ENCODE measurements at regions not wholly inside any gene's neighbourhood (a gene's known extent, or its start where the extent isn't known, plus 50 kb on each side); places are given as distances from the start of the nearest gene placed in this dataset.
"Not testable (repeated sequence)": the region's sequence is repeated elsewhere in the genome, so short reads cannot be mapped to it uniquely, and the experiment has no call there.

DNA sequence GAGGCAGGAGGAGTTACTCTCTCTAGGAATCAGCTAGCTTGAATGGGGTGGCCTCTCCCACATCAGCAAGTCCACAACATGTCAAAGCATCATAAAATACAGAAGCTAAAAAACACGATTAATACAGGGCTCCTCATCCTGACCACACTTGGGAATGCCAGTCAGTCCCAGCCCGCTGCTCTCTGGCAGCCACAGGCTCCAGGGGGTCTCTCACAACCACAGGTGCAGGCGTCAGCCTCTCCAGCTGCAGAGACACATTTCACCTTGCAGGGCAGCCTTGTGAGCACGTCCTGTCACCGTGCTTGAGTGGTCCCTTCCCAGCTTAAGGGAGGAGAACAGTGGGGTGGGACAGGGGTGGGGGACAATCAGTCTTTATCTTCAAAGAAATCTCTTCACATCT is 137.4 kb upstream of the SH3BP4 start:
- intact Hi-C loops (cut with DNase I): no loop called here

DNA sequence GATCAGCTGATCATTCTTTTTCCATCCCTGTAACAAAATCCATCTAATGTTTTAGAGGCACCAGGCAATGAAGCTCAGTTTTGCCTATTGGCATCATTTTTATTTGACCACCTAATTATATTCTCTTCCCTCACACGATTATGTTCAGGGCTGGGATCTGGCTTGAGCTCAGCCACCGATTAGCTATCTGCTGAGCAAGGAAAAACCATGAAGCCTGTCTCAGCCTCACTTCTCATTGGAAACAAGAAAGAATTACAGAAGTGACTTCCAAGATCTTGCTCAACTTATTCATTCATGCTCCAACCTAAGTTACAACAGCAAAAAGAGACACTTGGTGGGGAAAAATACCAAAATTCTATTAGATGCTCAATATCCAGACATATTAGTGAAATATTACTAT is 139.0 kb upstream of the SH3BP4 start:
- DNase-seq (ENCODE audit: low spot score): no peak
- intact Hi-C loops (cut with DNase I): no loop called here

More for the DNA sequence above, 137.4 kb upstream of the SH3BP4 start:
- no peak for DNase-seq (ENCODE audit: low spot score)

GRCh38 chr2:234808907-234809306 is 142.9 kb upstream of the SH3BP4 start:
- intact Hi-C loops (cut with DNase I): no loop called here
- DNase-seq (ENCODE audit: low spot score): no peak

DNA sequence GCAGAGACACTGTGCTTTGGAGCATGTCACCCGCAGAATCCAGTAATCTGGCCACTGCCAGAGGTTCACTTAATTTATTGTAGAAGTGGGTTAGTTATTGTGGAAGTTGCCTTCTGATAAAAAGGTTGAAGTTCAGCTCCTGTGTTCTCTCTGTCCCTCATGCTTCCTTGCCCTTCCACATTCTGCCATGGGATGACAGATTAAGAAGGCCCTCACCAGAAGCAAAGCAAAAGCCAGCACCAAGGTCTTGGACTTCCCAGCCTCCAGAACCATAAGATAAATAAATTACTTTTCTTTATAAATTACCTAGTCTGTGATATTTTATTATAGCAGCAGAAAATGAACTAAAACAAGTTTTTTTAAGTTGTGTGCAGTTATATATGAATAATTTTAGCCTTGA is 145.0 kb upstream of the SH3BP4 start:
- DNase-seq (ENCODE audit: low spot score): no peak
- intact Hi-C loops (cut with DNase I): no loop called here

- intact Hi-C loops (cut with DNase I): no loop called here
- no peak for DNase-seq (ENCODE audit: low spot score)
Observed at GRCh38 chr2:234805836-234806235, 146.0 kb upstream of the SH3BP4 start.

- DNase-seq (ENCODE audit: low spot score): peak; percentile 53
- intact Hi-C loops (cut with DNase I): no loop called here
Observed at GRCh38 chr2:234804704-234805103, 147.1 kb upstream of the SH3BP4 start.

DNA sequence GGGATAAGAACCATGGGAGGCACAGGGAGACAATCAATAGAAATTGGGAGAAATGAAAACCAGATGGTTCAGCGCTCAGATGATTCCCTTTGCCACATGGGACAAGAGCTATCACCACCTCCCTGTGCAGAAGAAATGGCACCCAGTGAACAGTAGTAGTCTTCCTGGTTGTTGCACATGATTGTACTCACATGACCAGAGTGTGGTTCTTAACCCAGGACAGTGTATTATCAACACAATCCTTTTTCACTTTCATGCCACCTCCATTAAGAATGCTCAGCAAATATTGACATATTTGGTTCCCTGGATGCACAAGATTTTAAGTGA is 149.0 kb upstream of the SH3BP4 start:
- intact Hi-C loops (cut with DNase I): no loop called here
- DNase-seq (ENCODE audit: low spot score): no peak

DNA sequence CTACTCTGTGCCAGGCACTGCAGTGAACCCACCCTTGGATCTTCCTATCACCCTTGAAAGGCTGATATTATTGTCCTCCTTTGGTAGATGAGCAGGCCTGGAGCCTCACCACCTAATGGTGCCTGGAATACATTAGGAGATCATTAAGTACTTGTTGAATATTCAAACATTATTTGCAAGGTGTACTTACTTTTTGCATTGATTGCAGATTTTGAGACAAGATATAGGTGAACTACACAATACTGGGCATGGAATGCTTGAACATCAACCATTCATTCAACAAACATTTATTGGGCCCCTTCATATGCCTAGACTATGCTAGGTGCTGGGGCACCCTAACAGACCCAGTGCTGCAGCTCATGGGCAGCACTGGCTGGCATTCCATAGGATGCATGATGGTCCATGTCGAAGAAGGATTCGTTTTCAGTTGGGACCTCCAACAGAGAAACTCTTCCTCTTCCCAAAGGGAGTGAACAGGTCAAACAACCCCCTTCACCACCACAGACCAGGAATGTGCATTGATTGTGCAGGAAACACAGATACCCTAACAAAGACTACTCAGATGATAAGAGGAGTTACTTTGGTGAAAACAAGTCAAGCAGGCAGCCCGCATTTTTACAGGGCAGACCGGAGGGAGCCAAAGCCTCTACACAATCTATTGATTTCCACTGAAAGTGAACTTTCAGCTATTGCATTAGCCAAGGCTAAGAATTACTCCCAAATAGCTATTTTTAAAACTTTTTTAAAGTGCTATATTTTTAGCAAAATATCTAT is 149.6 kb upstream of the SH3BP4 start:
- intact Hi-C loops (cut with DNase I): no loop called here
- no peak for DNase-seq (ENCODE audit: low spot score)

DNA sequence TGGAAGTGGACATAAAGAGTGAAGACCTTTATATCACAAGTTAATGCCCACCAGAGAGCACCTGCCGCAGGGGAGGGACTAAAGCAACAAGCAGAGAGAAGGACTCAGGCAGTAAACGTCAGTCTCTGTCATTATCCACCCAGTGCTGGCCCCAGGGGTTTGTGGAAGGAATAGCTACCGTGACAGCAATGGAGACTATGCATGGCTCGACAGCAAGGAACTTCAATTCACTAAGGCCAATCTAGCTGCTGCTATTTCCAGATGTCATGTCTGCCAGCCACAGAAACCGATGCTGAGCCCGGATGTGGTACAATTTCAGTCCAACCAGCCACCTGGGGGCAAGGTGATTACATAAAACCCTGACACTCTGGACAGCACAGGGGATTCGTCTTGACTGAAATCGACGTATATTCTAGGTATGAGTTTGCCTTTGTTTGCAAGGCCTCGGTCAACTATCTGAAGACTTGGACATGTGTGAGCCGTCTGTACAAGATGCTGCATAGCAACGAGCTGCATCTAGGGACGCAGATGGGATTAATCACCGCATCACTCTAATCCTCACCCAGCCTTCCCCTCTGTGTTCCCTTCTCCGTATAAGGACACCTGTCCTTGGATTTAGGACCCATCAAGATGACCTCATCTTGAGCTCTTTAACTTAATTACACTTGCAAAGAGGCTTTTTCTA is 154.1 kb upstream of the SH3BP4 start:
- no peak for DNase-seq (ENCODE audit: low spot score)
- intact Hi-C loops (cut with DNase I): no loop called here

DNA sequence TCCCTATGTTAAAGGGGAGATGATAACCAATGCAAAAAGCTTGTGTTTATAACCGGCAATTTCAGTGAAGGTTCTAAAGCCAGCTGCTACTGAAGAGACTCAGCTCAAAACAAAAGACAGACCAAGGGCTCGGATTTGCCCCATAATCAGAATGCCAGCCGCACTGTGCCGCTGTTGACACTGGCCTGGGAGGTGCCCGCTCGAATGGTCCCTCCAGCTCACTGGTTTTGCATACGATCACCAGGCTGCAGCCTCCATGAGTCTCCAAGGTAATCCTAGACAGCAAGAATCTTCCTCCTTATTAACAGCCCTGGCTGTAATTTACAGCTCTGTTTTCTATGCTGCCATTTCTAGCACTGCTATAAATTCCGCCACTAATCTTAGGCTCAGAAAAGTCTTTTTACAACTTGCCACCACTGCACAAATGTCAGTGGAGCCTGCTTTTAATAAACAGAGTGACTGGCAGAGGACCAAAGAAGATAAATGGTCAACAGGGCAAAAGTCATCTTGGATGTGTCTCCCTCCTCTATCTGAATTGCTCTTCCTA is 155.7 kb upstream of the SH3BP4 start:
- DNase-seq (ENCODE audit: low spot score): no peak
- intact Hi-C loops (cut with DNase I): no loop called here

DNA sequence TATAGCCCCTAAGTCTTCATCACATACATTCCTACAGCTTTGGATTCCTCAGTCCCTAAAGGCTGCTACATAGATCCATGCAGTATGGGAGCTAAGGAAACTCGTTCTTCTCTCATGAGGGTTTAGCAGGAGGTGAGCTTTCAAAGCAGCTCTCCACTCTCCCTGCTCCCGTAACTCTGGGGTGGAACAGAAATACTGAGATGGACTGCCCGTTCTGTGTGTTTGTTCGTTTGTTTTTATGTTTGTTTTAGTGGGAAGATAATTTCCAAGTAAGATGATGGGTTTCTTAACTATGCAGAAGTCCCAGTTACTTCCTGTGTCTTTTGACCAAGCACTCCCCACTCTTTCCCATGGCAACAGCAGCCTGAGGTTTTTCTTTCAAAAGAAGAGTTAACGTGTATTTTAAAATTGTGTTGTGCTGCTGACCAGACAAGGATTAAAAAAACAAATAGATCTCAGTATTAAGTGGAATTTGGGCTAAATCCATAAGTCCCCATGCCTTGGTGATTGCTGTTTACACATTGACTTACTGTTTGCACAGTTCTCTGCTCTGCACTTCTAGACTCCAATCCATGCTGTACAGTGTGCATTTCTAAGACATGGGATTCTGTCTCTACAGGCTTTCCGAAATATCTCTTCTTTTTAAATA is 156.4 kb upstream of the SH3BP4 start:
- no peak for DNase-seq (ENCODE audit: low spot score)
- intact Hi-C loops (cut with DNase I): no loop called here

- intact Hi-C loops (cut with DNase I): no loop called here
- DNase-seq (ENCODE audit: low spot score): no peak
Observed at GRCh38 chr2:234794866-234795265, 157.0 kb upstream of the SH3BP4 start.

DNA sequence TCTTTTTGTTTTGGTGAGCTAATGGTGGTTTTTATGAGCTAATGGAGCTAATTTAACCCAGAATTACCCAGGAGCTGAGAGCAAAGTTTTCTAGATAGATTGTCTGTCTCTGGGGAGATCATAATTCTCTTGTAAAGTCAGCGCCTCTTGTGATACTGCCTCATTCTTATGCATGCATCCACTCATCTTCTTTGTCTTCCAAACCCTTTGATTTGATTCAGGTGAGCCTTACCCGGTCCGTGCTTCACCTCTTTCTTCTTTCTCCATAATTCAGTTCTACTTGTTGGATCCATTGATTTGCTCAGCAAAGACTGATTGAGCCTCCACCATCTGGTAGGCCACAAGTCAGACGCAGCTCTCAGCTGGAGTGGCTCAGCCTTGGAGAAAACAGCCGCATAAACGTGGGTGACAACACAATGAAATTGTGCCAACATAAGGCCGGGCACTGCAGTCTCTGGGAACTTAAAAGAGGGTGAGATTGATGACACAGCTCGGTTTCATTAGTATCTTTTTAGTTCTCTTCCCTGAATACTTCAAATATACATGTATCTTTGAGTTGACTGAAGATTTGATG is 158.5 kb upstream of the SH3BP4 start:
- intact Hi-C loops (cut with DNase I): no loop called here
- no peak for DNase-seq (ENCODE audit: low spot score)

- no peak for DNase-seq (ENCODE audit: low spot score)
- intact Hi-C loops (cut with DNase I): no loop called here
Observed at GRCh38 chr2:234792621-234793022, 159.2 kb upstream of the SH3BP4 start.

DNA sequence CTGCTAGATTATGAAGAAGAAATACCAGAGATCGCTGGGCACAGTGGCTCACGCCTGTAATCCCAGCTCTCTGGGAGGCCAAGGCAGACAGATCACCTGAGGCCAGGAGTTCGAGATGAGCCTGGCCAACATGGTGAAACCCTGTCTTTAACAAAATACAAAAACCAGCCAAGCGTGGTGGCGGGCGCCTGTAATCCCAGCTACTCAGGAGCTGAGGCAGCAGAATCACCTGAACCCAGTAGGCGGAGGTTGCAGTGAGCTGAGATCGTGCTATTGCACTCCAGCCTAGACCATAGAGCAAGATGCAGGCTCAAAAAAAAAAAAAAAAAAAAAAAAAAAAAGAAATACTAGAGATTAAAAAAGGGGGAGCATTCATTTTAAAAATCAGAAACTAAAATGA is 159.7 kb upstream of the SH3BP4 start:
- DNase-seq (ENCODE audit: low spot score); intact Hi-C loops (cut with DNase I): not testable (repeated sequence)

GRCh38 chr2:234790380-234790779 is 161.4 kb upstream of the SH3BP4 start:
- intact Hi-C loops (cut with DNase I): no loop called here

GRCh38 chr2:234789556-234790325 is 162.1 kb upstream of the SH3BP4 start:
- DNase-seq (ENCODE audit: low spot score): no peak
- intact Hi-C loops (cut with DNase I): no loop called here

More at GRCh38 chr2:234790380-234790779, 161.4 kb upstream of the SH3BP4 start:
- no peak for DNase-seq (ENCODE audit: low spot score)

DNA sequence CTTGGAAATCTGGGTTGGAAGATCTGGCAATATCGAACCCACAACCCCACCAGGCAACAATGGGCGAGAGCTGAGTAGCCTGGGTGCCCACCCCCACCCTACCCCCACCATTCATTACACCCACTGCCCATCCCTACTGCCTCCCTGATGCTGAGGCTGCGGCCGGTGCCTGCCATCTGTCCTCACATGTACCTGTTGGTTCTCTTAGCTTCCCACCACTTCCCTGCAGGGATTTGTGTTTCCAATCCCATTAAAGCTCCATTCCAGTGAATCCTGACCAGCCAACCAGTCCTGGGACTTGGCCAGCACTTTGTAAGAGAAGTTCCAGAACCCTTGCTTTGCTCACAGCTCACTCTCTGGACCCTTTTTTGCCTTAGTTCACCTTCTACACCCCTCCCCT is 163.0 kb upstream of the SH3BP4 start:
- DNase-seq (ENCODE audit: low spot score): no peak
- intact Hi-C loops (cut with DNase I): no loop called here

- DNase-seq (ENCODE audit: low spot score): no peak
- intact Hi-C loops (cut with DNase I): no loop called here
Observed at GRCh38 chr2:234788381-234788780, 163.4 kb upstream of the SH3BP4 start.

DNA sequence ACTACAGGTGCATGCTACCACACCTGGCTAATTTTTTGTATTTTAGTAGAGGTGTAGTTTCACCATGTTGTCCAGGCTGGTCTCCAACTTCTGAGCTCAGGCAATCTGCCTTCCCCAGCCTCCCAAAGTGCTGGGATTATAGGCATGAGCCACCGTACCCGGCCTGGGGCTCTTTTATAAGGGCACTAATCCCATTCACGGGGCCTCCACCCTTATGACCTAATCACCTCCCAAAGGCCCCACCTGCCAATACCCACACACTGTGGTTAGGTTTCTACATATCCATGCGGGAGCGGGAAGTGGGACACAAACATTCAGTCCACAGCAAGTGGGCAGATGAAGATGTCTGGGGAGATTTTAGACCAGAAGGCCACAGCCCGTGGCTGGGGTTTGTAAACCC is 164.7 kb upstream of the SH3BP4 start:
- DNase-seq (ENCODE audit: low spot score): no peak
- intact Hi-C loops (cut with DNase I): no loop called here

Measured in cardiac septum (tissue), 1 donor.